Upper lobe of left lung (tissue), 6 donors: ENCODE measurements at regions not wholly inside any gene's neighbourhood (a gene's known extent, or its start where the extent isn't known, plus 50 kb on each side); places are given as distances from the start of the nearest gene placed in this dataset.

Experiments
- ATAC-seq, 2 donors: fragments of 200-7000 bp; cut with Tn5 transposase; one replicate each; pipeline ENCODE4 v1.9.1; 2022; ENCODE audit warnings: mild to moderate bottlenecking in 2 of 2, moderate library complexity in 2 of 2; ENCODE audit not compliant: low FRiP score in 2 of 2
- DNase-seq, 2 donors: peaks; one replicate each; pipeline ENCODE4 v3.0.0-alpha.2; 2019 to 2020
- H3K27ac ChIP-seq, 4 donors: fragments of 200-600 bp; sonication (generic); one replicate each; pipeline ENCODE4 v1.5.1; 2016 to 2019
- H3K27me3 ChIP-seq, 4 donors: fragments of 200-600 bp; sonication (generic); one replicate each; pipeline ENCODE4 v1.5.1; 2017 to 2019
- H3K36me3 ChIP-seq, 4 donors: fragments of 200-600 bp; sonication (generic); one replicate each; pipeline ENCODE4 v1.5.1; 2016 to 2019
- H3K4me1 ChIP-seq, 4 donors: fragments of 200-600 bp; sonication (generic); one replicate each; pipeline ENCODE4 v1.5.1; 2018 to 2019
- H3K4me3 ChIP-seq, 4 donors: fragments of 200-600 bp; sonication (generic); one replicate each; pipeline ENCODE4 v1.5.1; 2017 to 2019; ENCODE audit warnings: mild to moderate bottlenecking in 2 of 4, moderate library complexity in 1 of 4
- H3K9me3 ChIP-seq, 4 donors: fragments of 200-600 bp; sonication (generic); one replicate each; pipeline ENCODE4 v1.5.1; 2018 to 2019
- CTCF ChIP-seq, 6 experiments: fragments of 450-650 bp in 4 of 6; fragments of 200-600 bp in 2 of 6; sonication (generic) in 2 of 6; IDR thresholded peaks; one replicate each; pipeline ENCODE4 v1.5.1; 2016 to 2019; ENCODE audit warnings: antibody characterized with exemption in 6 of 6
- EP300 ChIP-seq, 4 donors: sonication (generic); formaldehyde crosslinking; IDR thresholded peaks; one replicate each; pipeline ENCODE4 v1.5.1; 2017; ENCODE audit warnings: antibody characterized with exemption in 4 of 4, control low read depth in 2 of 4
- POLR2A ChIP-seq, 4 donors: fragments of 450-650 bp; IDR thresholded peaks; one replicate each; pipeline ENCODE4 v1.5.1; 2016 to 2017; ENCODE audit warnings: antibody characterized with exemption in 4 of 4, mild to moderate bottlenecking in 2 of 4
- POLR2AphosphoS5 ChIP-seq, 2 donors: sonication (generic); formaldehyde crosslinking; IDR thresholded peaks; one replicate each; pipeline ENCODE4 v1.5.1; 2017; ENCODE audit warnings: antibody characterized with exemption in 2 of 2
- WGBS, 2 donors: methylation state at CpG; one replicate each; pipeline ENCODE4 v1.1.5; 2017 to 2018; 5-methylcytosine and 5-hydroxymethylcytosine counted together
- donor health status: DM: no; HTN: no; CAD: no; lungs with moderate emphysema.
- donor health status: DM: no; HTN: yes; CAD: no; lungs with severe emphysema.

- TF ChIP-seq EP300 (IDR thresholded peaks at IDR 0.05) (no peak), CTCF (IDR thresholded peaks at IDR 0.05) (no peak), POLR2AphosphoS5 (IDR thresholded peaks at IDR 0.05) (no peak), POLR2A (IDR thresholded peaks at IDR 0.05) (no peak)
- Histone ChIP-seq H3K9me3 (peaks cover 0 to 6% (median 5%) of the 10 kb centered on the region in 4 donors), H3K36me3 (no peaks in the 10 kb centered on the region), H3K27ac (no peak overlapping the region), H3K4me3 (no peak overlapping the region), H3K27me3 (no peaks in the 10 kb centered on the region), H3K4me1 (no peaks in the 10 kb centered on the region)
- no peak for DNase-seq
- no peak for ATAC-seq
- 59 to 65% methylated on average over 2 of the region's 2 CpGs for WGBS, 2 donors
Measured at GRCh38 chr15:81449836-81450474, 75.9 kb upstream of the TMC3 start.

GRCh38 chr15:81443040-81443820 lies 69.2 kb upstream of the TMC3 start:
- no peaks in the 10 kb centered on the region for H3K4me1 ChIP-seq
- H3K27me3 ChIP-seq = no peaks in the 10 kb centered on the region
- TF ChIP-seq EP300 (IDR thresholded peaks at IDR 0.05) = no peak
- TF ChIP-seq POLR2AphosphoS5 (IDR thresholded peaks at IDR 0.05) = no peak
- TF ChIP-seq CTCF (IDR thresholded peaks at IDR 0.05) = no peak
- TF ChIP-seq POLR2A (IDR thresholded peaks at IDR 0.05) = no peak
- WGBS, 2 donors = 77 to 84% methylated on average over 5 of the region's 5 CpGs
- ATAC-seq = no peak
- no peak for DNase-seq
- H3K9me3 ChIP-seq = peaks cover 0 to 6% (median 2%) of the 10 kb centered on the region in 4 donors
- H3K36me3 ChIP-seq = no peaks in the 10 kb centered on the region
- no peak overlapping the region for H3K27ac ChIP-seq
- no peak overlapping the region for H3K4me3 ChIP-seq

GRCh38 chr15:81442454-81442853 lies 68.4 kb upstream of the TMC3 start:
- Histone ChIP-seq H3K4me1 (no peaks in the 10 kb centered on the region), H3K27me3 (no peaks in the 10 kb centered on the region), H3K27ac (no peak overlapping the region), H3K36me3 (no peaks in the 10 kb centered on the region), H3K9me3 (peaks cover 0 to 6% (median 2%) of the 10 kb centered on the region in 4 donors), H3K4me3 (no peak overlapping the region)
- no peak for DNase-seq
- ATAC-seq = no peak
- TF ChIP-seq POLR2A (IDR thresholded peaks at IDR 0.05) (no peak), CTCF (IDR thresholded peaks at IDR 0.05) (no peak), POLR2AphosphoS5 (IDR thresholded peaks at IDR 0.05) (no peak), EP300 (IDR thresholded peaks at IDR 0.05) (no peak)
- 79 to 86% methylated on average over 1 of the region's 1 CpG for WGBS, 2 donors

- no peak overlapping the region for H3K4me3 ChIP-seq
- no peaks in the 10 kb centered on the region for H3K36me3 ChIP-seq
- no peak for TF ChIP-seq CTCF (IDR thresholded peaks at IDR 0.05)
- DNase-seq (no peak), ATAC-seq (no peak)
- H3K27ac ChIP-seq = no peak overlapping the region
- no peaks in the 10 kb centered on the region for H3K9me3 ChIP-seq
- no peaks in the 10 kb centered on the region for H3K4me1 ChIP-seq
- no peaks in the 10 kb centered on the region for H3K27me3 ChIP-seq
Measured at GRCh38 chr15:81434851-81435250, 60.8 kb upstream of the TMC3 start.

- H3K27me3 ChIP-seq = no peaks in the 10 kb centered on the region
- no peaks in the 10 kb centered on the region for H3K4me1 ChIP-seq
- H3K9me3 ChIP-seq = no peaks in the 10 kb centered on the region
- no peak for DNase-seq
- no peak for TF ChIP-seq CTCF (IDR thresholded peaks at IDR 0.05)
- H3K36me3 ChIP-seq = no peaks in the 10 kb centered on the region
- no peak for ATAC-seq
- WGBS, 2 donors = 69 to 70% methylated on average over 3 of the region's 3 CpGs
- H3K27ac ChIP-seq = no peak overlapping the region
- no peak overlapping the region for H3K4me3 ChIP-seq
Measured at GRCh38 chr15:81433462-81433861, 59.4 kb upstream of the TMC3 start.
